ENCODE measurements at regions not wholly inside any gene's neighbourhood (a gene's known extent, or its start where the extent isn't known, plus 50 kb on each side); places are given as distances from the start of the nearest gene placed in this dataset.

DNA sequence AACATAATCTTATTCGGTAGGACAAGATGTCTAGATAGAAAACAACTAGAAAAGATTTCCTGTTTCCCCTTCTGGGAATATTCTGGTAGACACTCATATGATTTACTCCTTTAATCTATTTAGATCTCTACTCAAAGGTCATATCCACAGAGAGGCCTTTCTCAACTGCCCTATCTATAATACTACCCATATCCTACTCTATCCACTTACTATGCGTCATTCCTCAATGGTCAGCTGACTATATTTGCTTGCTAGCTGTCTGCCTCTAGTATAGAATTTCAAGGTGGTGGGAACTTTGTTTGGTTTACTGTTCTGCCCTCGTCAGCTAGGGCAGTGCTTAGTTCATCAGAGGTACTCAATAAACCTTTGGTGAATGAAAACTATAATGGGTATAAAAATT lies 157.8 kb upstream of the PKP2 start:
- TF ChIP-seq, protein P1, sequence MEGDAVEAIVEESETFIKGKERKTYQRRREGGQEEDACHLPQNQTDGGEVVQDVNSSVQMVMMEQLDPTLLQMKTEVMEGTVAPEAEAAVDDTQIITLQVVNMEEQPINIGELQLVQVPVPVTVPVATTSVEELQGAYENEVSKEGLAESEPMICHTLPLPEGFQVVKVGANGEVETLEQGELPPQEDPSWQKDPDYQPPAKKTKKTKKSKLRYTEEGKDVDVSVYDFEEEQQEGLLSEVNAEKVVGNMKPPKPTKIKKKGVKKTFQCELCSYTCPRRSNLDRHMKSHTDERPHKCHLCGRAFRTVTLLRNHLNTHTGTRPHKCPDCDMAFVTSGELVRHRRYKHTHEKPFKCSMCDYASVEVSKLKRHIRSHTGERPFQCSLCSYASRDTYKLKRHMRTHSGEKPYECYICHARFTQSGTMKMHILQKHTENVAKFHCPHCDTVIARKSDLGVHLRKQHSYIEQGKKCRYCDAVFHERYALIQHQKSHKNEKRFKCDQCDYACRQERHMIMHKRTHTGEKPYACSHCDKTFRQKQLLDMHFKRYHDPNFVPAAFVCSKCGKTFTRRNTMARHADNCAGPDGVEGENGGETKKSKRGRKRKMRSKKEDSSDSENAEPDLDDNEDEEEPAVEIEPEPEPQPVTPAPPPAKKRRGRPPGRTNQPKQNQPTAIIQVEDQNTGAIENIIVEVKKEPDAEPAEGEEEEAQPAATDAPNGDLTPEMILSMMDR (conservative IDR thresholded peaks at IDR 0.05; ENCODE audit: low read length) = no peak
- TF ChIP-seq EZH2phosphoT487 (IDR thresholded peaks at IDR 0.05; ENCODE audit: borderline replicate concordance) = no peak

All from Loucy (cell line).